ENCODE measurements at regions not wholly inside any gene's neighbourhood (a gene's known extent, or its start where the extent isn't known, plus 50 kb on each side); places are given as distances from the start of the nearest gene placed in this dataset.

GRCh38 chr14:53741479-53742232 is 215.0 kb downstream of the BMP4 start:
- no peaks in the 10 kb centered on the region for H3K36me3 ChIP-seq (ENCODE audit: control insufficient read depth, low read length)
- no peak for TF ChIP-seq EZH2phosphoT487 (IDR thresholded peaks at IDR 0.05; ENCODE audit: borderline replicate concordance, low read length)
- TF ChIP-seq, protein P1, sequence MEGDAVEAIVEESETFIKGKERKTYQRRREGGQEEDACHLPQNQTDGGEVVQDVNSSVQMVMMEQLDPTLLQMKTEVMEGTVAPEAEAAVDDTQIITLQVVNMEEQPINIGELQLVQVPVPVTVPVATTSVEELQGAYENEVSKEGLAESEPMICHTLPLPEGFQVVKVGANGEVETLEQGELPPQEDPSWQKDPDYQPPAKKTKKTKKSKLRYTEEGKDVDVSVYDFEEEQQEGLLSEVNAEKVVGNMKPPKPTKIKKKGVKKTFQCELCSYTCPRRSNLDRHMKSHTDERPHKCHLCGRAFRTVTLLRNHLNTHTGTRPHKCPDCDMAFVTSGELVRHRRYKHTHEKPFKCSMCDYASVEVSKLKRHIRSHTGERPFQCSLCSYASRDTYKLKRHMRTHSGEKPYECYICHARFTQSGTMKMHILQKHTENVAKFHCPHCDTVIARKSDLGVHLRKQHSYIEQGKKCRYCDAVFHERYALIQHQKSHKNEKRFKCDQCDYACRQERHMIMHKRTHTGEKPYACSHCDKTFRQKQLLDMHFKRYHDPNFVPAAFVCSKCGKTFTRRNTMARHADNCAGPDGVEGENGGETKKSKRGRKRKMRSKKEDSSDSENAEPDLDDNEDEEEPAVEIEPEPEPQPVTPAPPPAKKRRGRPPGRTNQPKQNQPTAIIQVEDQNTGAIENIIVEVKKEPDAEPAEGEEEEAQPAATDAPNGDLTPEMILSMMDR (IDR thresholded peaks at IDR 0.05; ENCODE audit: low read depth, low read length, poor library complexity, severe bottlenecking), result no peak
- no peaks in the 10 kb centered on the region for H4K20me1 ChIP-seq (ENCODE audit: control insufficient read depth, insufficient read depth, low read depth, low read length)
- no peak overlapping the region for H3K4me2 ChIP-seq (ENCODE audit: low read length)
- H3K27me3 ChIP-seq (ENCODE audit: control insufficient read depth, low read length), result no peaks in the 10 kb centered on the region
- no peaks in the 10 kb centered on the region for H3K9me3 ChIP-seq (ENCODE audit: control insufficient read depth, insufficient read depth, low read length)
- H3K4me1 ChIP-seq (ENCODE audit: control insufficient read depth, low read length), result no peaks in the 10 kb centered on the region
- no peaks in the 10 kb centered on the region for H3F3A ChIP-seq (ENCODE audit: control insufficient read depth, insufficient read depth)
- no peak overlapping the region for H3K4me3 ChIP-seq (ENCODE audit: low read length)
- H3K79me2 ChIP-seq (ENCODE audit: control insufficient read depth, low read length), result no peaks in the 10 kb centered on the region
- H3K27ac ChIP-seq (ENCODE audit: low read depth, low read length), result no peak overlapping the region
- H3K9me2 ChIP-seq (replicated peaks; ENCODE audit: control insufficient read depth, low read length), result no peaks in the 10 kb centered on the region

- TF ChIP-seq EZH2phosphoT487 (IDR thresholded peaks at IDR 0.05; ENCODE audit: borderline replicate concordance, low read length), result no peak
- TF ChIP-seq, protein P1 (IDR thresholded peaks at IDR 0.05; ENCODE audit: low read depth, low read length, poor library complexity, severe bottlenecking), result no peak
- Histone ChIP-seq H3K9me2 (replicated peaks; ENCODE audit: control insufficient read depth, low read length) (no peaks in the 10 kb centered on the region), H4K20me1 (ENCODE audit: control insufficient read depth, insufficient read depth, low read depth, low read length) (no peaks in the 10 kb centered on the region), H3K4me3 (ENCODE audit: low read length) (no peak overlapping the region), H3F3A (ENCODE audit: control insufficient read depth, insufficient read depth) (no peaks in the 10 kb centered on the region), H3K36me3 (ENCODE audit: control insufficient read depth, low read length) (no peaks in the 10 kb centered on the region), H3K27ac (ENCODE audit: low read depth, low read length) (no peak overlapping the region), H3K4me1 (ENCODE audit: control insufficient read depth, low read length) (no peaks in the 10 kb centered on the region), H3K4me2 (ENCODE audit: low read length) (no peak overlapping the region), H3K9me3 (ENCODE audit: control insufficient read depth, insufficient read depth, low read length) (no peaks in the 10 kb centered on the region), H3K79me2 (ENCODE audit: control insufficient read depth, low read length) (no peaks in the 10 kb centered on the region), H3K27me3 (ENCODE audit: control insufficient read depth, low read length) (no peaks in the 10 kb centered on the region)
Observed at GRCh38 chr14:53740570-53740969, 216.1 kb downstream of the BMP4 start.

GRCh38 chr14:53735916-53736315 is 220.7 kb downstream of the BMP4 start:
- no peak overlapping the region for H3K4me3 ChIP-seq (ENCODE audit: low read length)
- H3K27ac ChIP-seq (ENCODE audit: low read depth, low read length), result no peak overlapping the region
- TF ChIP-seq EZH2phosphoT487 (IDR thresholded peaks at IDR 0.05; ENCODE audit: borderline replicate concordance, low read length), result no peak
- TF ChIP-seq, protein P1 (IDR thresholded peaks at IDR 0.05; ENCODE audit: low read depth, low read length, poor library complexity, severe bottlenecking), result no peak
- H3K27me3 ChIP-seq (ENCODE audit: control insufficient read depth, low read length), result no peaks in the 10 kb centered on the region
- H3K9me2 ChIP-seq (replicated peaks; ENCODE audit: control insufficient read depth, low read length), result no peaks in the 10 kb centered on the region
- no peaks in the 10 kb centered on the region for H3K4me1 ChIP-seq (ENCODE audit: control insufficient read depth, low read length)
- no peaks in the 10 kb centered on the region for H3F3A ChIP-seq (ENCODE audit: control insufficient read depth, insufficient read depth)
- no peaks in the 10 kb centered on the region for H3K79me2 ChIP-seq (ENCODE audit: control insufficient read depth, low read length)
- no peak overlapping the region for H3K4me2 ChIP-seq (ENCODE audit: low read length)
- no peaks in the 10 kb centered on the region for H3K9me3 ChIP-seq (ENCODE audit: control insufficient read depth, insufficient read depth, low read length)
- no peaks in the 10 kb centered on the region for H3K36me3 ChIP-seq (ENCODE audit: control insufficient read depth, low read length)
- H4K20me1 ChIP-seq (ENCODE audit: control insufficient read depth, insufficient read depth, low read depth, low read length), result no peaks in the 10 kb centered on the region

Data from DOHH2 (cell line).